HG02943 (cell line): ENCODE measurements at regions not wholly inside any gene's neighbourhood (a gene's known extent, or its start where the extent isn't known, plus 50 kb on each side); places are given as distances from the start of the nearest gene placed in this dataset.

Experiments used
- ATAC-seq: cut with Tn5 transposase; IDR thresholded peaks from one replicate; pipeline ENCODE4 v1.9.1; 2021; ENCODE audit warnings: mild to moderate bottlenecking, low read depth, moderate library complexity; ENCODE audit not compliant: unreplicated experiment

GRCh38 chr2:223501641-223502040 lies 100.5 kb downstream of the SCG2 start:
- no peak for ATAC-seq

- ATAC-seq: no peak
Observed at GRCh38 chr2:223503746-223504145, 98.4 kb downstream of the SCG2 start.

GRCh38 chr2:223508372-223508771 lies 93.8 kb downstream of the SCG2 start:
- ATAC-seq: no peak

- no peak for ATAC-seq
Observed at GRCh38 chr2:223510713-223511112, 91.4 kb downstream of the SCG2 start.

- no peak for ATAC-seq
Observed at GRCh38 chr2:223511168-223511567, 91.0 kb downstream of the SCG2 start.

GRCh38 chr2:223513771-223514455 lies 88.2 kb downstream of the SCG2 start:
- no peak for ATAC-seq

GRCh38 chr2:223519471-223519870 lies 82.7 kb downstream of the SCG2 start:
- no peak for ATAC-seq

- no peak for ATAC-seq
Observed at GRCh38 chr2:223522796-223523195, 79.4 kb downstream of the SCG2 start.

- ATAC-seq: no peak
Observed at GRCh38 chr2:223523551-223524001, 78.6 kb downstream of the SCG2 start.

GRCh38 chr2:223524066-223524465 lies 78.1 kb downstream of the SCG2 start:
- no peak for ATAC-seq

- ATAC-seq: no peak
Observed at GRCh38 chr2:223526106-223526505, 76.1 kb downstream of the SCG2 start.

GRCh38 chr2:223528036-223528435 lies 74.1 kb downstream of the SCG2 start:
- ATAC-seq: no peak

GRCh38 chr2:223529696-223530095 lies 72.5 kb downstream of the SCG2 start:
- no peak for ATAC-seq

- no peak for ATAC-seq
Observed at GRCh38 chr2:223530811-223531210, 71.3 kb downstream of the SCG2 start.

- no peak for ATAC-seq
Observed at GRCh38 chr2:223532161-223532560, 70.0 kb downstream of the SCG2 start.

GRCh38 chr2:223532712-223533111 lies 69.4 kb downstream of the SCG2 start:
- no peak for ATAC-seq

GRCh38 chr2:223536546-223536945 lies 65.6 kb downstream of the SCG2 start:
- ATAC-seq: no peak

- ATAC-seq: no peak
Observed at GRCh38 chr2:223537115-223537514, 65.0 kb downstream of the SCG2 start.

- ATAC-seq: no peak
Observed at GRCh38 chr2:223537651-223538601, 64.2 kb downstream of the SCG2 start.

- ATAC-seq: no peak
Observed at GRCh38 chr2:223538920-223539440, 63.2 kb downstream of the SCG2 start.

- no peak for ATAC-seq
Observed at GRCh38 chr2:223541546-223541945, 60.6 kb downstream of the SCG2 start.
